HG03045 (cell line): ENCODE measurements at regions not wholly inside any gene's neighbourhood (a gene's known extent, or its start where the extent isn't known, plus 50 kb on each side); places are given as distances from the start of the nearest gene placed in this dataset.

Experiments
- ATAC-seq: cut with Tn5 transposase; IDR thresholded peaks from one replicate; pipeline ENCODE4 v1.9.1; 2021; ENCODE audit warnings: mild to moderate bottlenecking, moderate library complexity; ENCODE audit not compliant: unreplicated experiment

GRCh38 chr2:145849466-145849865 lies 1329.5 kb upstream of the ZEB2 start:
- ATAC-seq: no peak

GRCh38 chr2:145846982-145847381 lies 1327.1 kb upstream of the ZEB2 start:
- ATAC-seq: no peak

- no peak for ATAC-seq
Observed at GRCh38 chr2:145845923-145846322, 1326.0 kb upstream of the ZEB2 start.

GRCh38 chr2:145845207-145845894 lies 1325.4 kb upstream of the ZEB2 start:
- no peak for ATAC-seq

- no peak for ATAC-seq
Observed at GRCh38 chr2:145841973-145842372, 1322.1 kb upstream of the ZEB2 start.

GRCh38 chr2:145836986-145837385 lies 1317.1 kb upstream of the ZEB2 start:
- ATAC-seq: no peak

- ATAC-seq: no peak
Observed at GRCh38 chr2:145835665-145836064, 1315.7 kb upstream of the ZEB2 start.

- ATAC-seq: no peak
Observed at GRCh38 chr2:145832681-145833080, 1312.8 kb upstream of the ZEB2 start.

GRCh38 chr2:145829931-145830330 lies 1310.0 kb upstream of the ZEB2 start:
- ATAC-seq: no peak

GRCh38 chr2:145827235-145827634 lies 1307.3 kb upstream of the ZEB2 start:
- ATAC-seq: no peak

- no peak for ATAC-seq
Observed at GRCh38 chr2:145824384-145824783, 1304.5 kb upstream of the ZEB2 start.

GRCh38 chr2:145822892-145823534 lies 1303.1 kb upstream of the ZEB2 start:
- no peak for ATAC-seq

- no peak for ATAC-seq
Observed at GRCh38 chr2:145820651-145821050, 1300.7 kb upstream of the ZEB2 start.

GRCh38 chr2:145818890-145819504 lies 1299.1 kb upstream of the ZEB2 start:
- no peak for ATAC-seq

- ATAC-seq: no peak
Observed at GRCh38 chr2:145815933-145816332, 1296.0 kb upstream of the ZEB2 start.

GRCh38 chr2:145813481-145813880 lies 1293.6 kb upstream of the ZEB2 start:
- no peak for ATAC-seq

- ATAC-seq: no peak
Observed at GRCh38 chr2:145812165-145812554, 1292.2 kb upstream of the ZEB2 start.

- ATAC-seq: no peak
Observed at GRCh38 chr2:145811276-145812164, 1291.6 kb upstream of the ZEB2 start.

GRCh38 chr2:145807968-145808367 lies 1288.0 kb upstream of the ZEB2 start:
- no peak for ATAC-seq

GRCh38 chr2:145807554-145807953 lies 1287.6 kb upstream of the ZEB2 start:
- no peak for ATAC-seq

- no peak for ATAC-seq
Observed at GRCh38 chr2:145806546-145806945, 1286.6 kb upstream of the ZEB2 start.
